ENCODE measurements at regions not wholly inside any gene's neighbourhood (a gene's known extent, or its start where the extent isn't known, plus 50 kb on each side); places are given as distances from the start of the nearest gene placed in this dataset.
"Not testable (repeated sequence)": the region's sequence is repeated elsewhere in the genome, so short reads cannot be mapped to it uniquely, and the experiment has no call there.

- no peaks in the 10 kb centered on the region for H3K27me3 ChIP-seq (ENCODE audit: low read depth, low read length)
These were observed 239.4 kb downstream of the KCNJ2 start for GRCh38 chr17:70408768-70409167.

DNA sequence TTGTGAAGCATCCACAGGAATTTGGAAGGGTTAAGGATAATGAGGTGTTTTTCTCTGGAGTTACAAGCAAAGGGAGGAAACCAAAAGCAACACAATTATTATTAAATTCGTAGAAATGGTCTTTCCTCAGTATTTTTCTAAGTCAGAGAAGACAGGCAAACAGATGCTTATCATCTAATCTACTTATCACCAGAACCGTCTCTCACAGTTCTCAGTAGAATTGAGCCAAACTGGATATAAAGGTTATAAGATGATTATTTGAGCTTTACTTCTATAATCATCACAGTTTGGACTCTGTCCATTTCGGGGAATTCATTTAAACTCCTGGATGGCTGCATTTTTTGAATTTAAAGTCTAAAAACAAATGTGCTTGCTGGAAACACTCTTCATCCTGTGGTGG is 245.0 kb downstream of the KCNJ2 start:
- H3K4me1 ChIP-seq (ENCODE audit: control insufficient read depth in 1 of 2, insufficient read depth in 2 of 2, low read length in 2 of 2), result no peaks in the 10 kb centered on the region
- H3K4me3 ChIP-seq (ENCODE audit: low read depth in 1 of 2, low read length in 2 of 2), result no peak overlapping the region
- H3K36me3 ChIP-seq (ENCODE audit: control insufficient read depth in 1 of 2, insufficient read depth in 2 of 2, low read length in 2 of 2), result no peaks in the 10 kb centered on the region
- no peak overlapping the region for H3K27ac ChIP-seq (ENCODE audit: low read length)
- no peaks in the 10 kb centered on the region for H3K27me3 ChIP-seq (ENCODE audit: low read depth, low read length)
- no peaks in the 10 kb centered on the region for H3K9me3 ChIP-seq (ENCODE audit: control insufficient read depth in 1 of 2, low read length in 2 of 2)

More at GRCh38 chr17:70408768-70409167, 239.4 kb downstream of the KCNJ2 start:
- Histone ChIP-seq H3K4me3 (ENCODE audit: low read depth in 1 of 2, low read length in 2 of 2) (no peak overlapping the region), H3K9me3 (ENCODE audit: control insufficient read depth in 1 of 2, low read length in 2 of 2) (no peaks in the 10 kb centered on the region), H3K27ac (ENCODE audit: low read length) (no peak overlapping the region), H3K36me3 (ENCODE audit: control insufficient read depth in 1 of 2, insufficient read depth in 2 of 2, low read length in 2 of 2) (no peaks in the 10 kb centered on the region), H3K4me1 (ENCODE audit: control insufficient read depth in 1 of 2, insufficient read depth in 2 of 2, low read length in 2 of 2) (no peaks in the 10 kb centered on the region)

DNA sequence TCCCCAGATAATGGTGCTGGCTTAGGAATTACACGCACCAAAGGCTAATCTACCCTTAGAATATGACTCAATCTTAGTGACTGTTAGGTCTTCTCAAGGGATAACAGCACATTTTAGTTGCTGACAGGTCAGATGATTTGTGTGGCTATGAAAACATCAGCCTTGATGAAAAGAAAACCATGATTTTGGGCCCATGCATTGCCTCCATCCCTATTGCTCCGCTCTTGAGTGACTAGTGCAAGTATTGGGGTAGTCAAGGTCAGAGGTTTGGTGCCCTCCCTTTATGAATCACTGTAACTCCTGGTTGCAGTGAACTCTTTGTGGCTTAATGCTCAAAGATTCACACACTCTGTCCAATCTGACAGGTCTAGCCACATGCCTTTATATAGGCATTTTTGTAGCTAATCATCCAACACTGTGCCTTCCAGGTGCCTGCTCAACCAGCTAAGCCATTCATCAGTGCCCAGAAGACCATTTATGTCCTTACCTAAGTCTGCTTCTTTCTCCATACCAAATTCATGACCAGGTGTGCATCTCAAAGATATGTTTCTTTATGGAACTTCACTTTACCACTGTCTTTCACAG is 251.6 kb downstream of the KCNJ2 start:
- H3K27ac ChIP-seq (ENCODE audit: low read length), result no peak overlapping the region
- H3K27me3 ChIP-seq (ENCODE audit: low read depth, low read length), result no peaks in the 10 kb centered on the region
- H3K36me3 ChIP-seq (ENCODE audit: control insufficient read depth in 1 of 2, insufficient read depth in 2 of 2, low read length in 2 of 2), result no peaks in the 10 kb centered on the region
- H3K4me1 ChIP-seq (ENCODE audit: control insufficient read depth in 1 of 2, insufficient read depth in 2 of 2, low read length in 2 of 2), result no peaks in the 10 kb centered on the region
- H3K4me3 ChIP-seq (ENCODE audit: low read depth in 1 of 2, low read length in 2 of 2), result no peak overlapping the region
- H3K9me3 ChIP-seq (ENCODE audit: control insufficient read depth in 1 of 2, low read length in 2 of 2), result no peaks in the 10 kb centered on the region

DNA sequence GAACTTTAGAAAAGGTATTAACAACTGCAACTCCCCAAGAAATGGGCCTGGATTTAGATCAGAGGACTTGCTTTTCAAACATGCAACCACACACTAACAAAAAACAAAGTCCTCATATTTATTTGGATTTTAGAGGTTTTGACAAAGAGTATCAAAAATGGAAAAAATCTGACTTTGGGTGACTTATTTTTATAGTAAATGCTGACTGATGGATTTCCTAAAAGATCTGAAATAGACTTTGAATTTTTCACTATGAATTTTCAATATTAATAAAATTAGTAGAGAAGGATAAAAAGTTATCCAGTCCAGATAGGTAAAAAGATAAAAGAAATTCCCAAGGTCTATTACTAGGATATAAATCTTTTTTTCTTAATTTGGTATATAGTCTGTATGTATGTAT is 253.5 kb downstream of the KCNJ2 start:
- Histone ChIP-seq H3K27ac (ENCODE audit: low read length) (no peak overlapping the region), H3K27me3 (ENCODE audit: low read depth, low read length) (no peaks in the 10 kb centered on the region), H3K4me1 (ENCODE audit: control insufficient read depth in 1 of 2, insufficient read depth in 2 of 2, low read length in 2 of 2) (no peaks in the 10 kb centered on the region), H3K9me3 (ENCODE audit: control insufficient read depth in 1 of 2, low read length in 2 of 2) (no peaks in the 10 kb centered on the region), H3K4me3 (ENCODE audit: low read depth in 1 of 2, low read length in 2 of 2) (no peak overlapping the region), H3K36me3 (ENCODE audit: control insufficient read depth in 1 of 2, insufficient read depth in 2 of 2, low read length in 2 of 2) (no peaks in the 10 kb centered on the region)

DNA sequence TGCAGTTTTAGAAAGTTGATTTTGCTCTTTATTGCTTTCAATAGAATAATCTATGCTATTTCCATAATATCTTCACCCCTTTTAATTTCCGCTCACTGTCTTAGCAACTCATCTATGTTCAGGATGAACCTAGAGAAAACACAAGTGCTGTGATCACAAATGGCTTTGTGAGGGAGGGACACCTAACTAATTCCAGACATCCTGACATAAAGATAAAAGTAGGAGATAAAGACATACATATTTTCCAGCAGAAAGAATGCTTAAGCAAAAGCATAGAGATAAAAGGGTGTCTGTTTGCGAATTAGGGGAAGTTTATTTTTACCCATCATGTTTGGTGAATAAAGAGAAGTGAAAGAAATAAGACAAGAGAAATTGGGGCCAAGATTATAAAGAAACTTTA is 254.2 kb downstream of the KCNJ2 start:
- Histone ChIP-seq H3K9me3 (ENCODE audit: control insufficient read depth in 1 of 2, low read length in 2 of 2) (no peaks in the 10 kb centered on the region), H3K36me3 (ENCODE audit: control insufficient read depth in 1 of 2, insufficient read depth in 2 of 2, low read length in 2 of 2) (no peaks in the 10 kb centered on the region), H3K27ac (ENCODE audit: low read length) (no peak overlapping the region), H3K4me1 (ENCODE audit: control insufficient read depth in 1 of 2, insufficient read depth in 2 of 2, low read length in 2 of 2) (no peaks in the 10 kb centered on the region), H3K27me3 (ENCODE audit: low read depth, low read length) (no peaks in the 10 kb centered on the region), H3K4me3 (ENCODE audit: low read depth in 1 of 2, low read length in 2 of 2) (no peak overlapping the region)

- H3K27ac ChIP-seq (ENCODE audit: low read length), result no peak overlapping the region
- H3K36me3 ChIP-seq (ENCODE audit: control insufficient read depth in 1 of 2, insufficient read depth in 2 of 2, low read length in 2 of 2), result no peaks in the 10 kb centered on the region
- H3K4me1 ChIP-seq (ENCODE audit: control insufficient read depth in 1 of 2, insufficient read depth in 2 of 2, low read length in 2 of 2), result no peaks in the 10 kb centered on the region
- no peaks in the 10 kb centered on the region for H3K9me3 ChIP-seq (ENCODE audit: control insufficient read depth in 1 of 2, low read length in 2 of 2)
- H3K4me3 ChIP-seq (ENCODE audit: low read depth in 1 of 2, low read length in 2 of 2), result no peak overlapping the region
- H3K27me3 ChIP-seq (ENCODE audit: low read depth, low read length), result no peaks in the 10 kb centered on the region
These were observed 257.4 kb downstream of the KCNJ2 start for GRCh38 chr17:70426752-70427151.

DNA sequence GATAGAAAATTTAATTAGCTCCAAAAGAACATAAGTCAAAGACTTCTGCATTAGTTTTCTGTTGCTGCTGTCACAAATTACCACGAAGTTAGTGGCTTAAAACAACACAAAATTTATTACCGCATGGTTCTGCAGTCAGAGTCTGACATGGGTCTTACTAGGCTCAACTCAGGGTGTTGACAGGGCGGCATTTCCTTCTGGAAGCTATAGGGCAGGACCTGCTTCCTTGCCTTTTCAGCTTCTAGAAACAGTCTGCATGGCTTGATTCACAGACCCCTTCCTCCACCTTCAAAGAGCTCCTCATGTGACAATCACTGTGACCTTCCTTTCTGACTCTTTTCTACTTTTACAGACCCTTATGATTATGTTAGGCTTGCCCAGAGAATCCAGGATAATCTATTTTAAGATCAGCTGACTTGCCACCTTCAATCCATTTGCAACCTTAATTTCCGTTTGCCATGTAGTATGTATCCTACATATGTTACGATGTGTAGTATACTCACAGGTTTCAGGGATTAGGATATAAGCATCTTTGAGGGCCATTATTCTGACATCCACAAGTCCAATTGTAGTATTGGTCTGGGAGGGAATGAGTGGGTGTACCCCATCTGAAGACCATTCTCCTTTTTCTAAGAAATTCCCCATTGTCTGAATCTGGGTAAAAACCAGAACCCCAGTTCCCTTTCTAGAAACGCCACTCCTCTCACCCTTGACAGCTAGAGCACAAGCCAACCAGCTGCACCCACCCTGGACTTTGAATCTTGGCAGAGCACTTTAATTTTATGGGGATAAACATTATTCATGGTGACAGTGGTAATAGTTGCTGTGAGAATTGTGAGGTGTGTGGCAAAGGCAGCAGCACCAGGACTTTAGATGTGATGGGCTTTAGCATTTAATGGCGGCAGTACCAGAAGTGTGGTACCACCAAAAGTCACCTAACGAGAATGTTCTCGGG is 265.5 kb downstream of the KCNJ2 start:
- Histone ChIP-seq H3K36me3 (ENCODE audit: control insufficient read depth in 1 of 2, insufficient read depth in 2 of 2, low read length in 2 of 2) (no peaks in the 10 kb centered on the region), H3K27me3 (ENCODE audit: low read depth, low read length) (no peaks in the 10 kb centered on the region), H3K4me3 (ENCODE audit: low read depth in 1 of 2, low read length in 2 of 2) (no peak overlapping the region), H3K9me3 (ENCODE audit: control insufficient read depth in 1 of 2, low read length in 2 of 2) (no peaks in the 10 kb centered on the region), H3K4me1 (ENCODE audit: control insufficient read depth in 1 of 2, insufficient read depth in 2 of 2, low read length in 2 of 2) (no peaks in the 10 kb centered on the region), H3K27ac (ENCODE audit: low read length) (no peak overlapping the region)

GRCh38 chr17:70437656-70438055 is 268.3 kb downstream of the KCNJ2 start:
- H3K36me3 ChIP-seq (ENCODE audit: control insufficient read depth in 1 of 2, insufficient read depth in 2 of 2, low read length in 2 of 2), result no peaks in the 10 kb centered on the region
- no peak overlapping the region for H3K27ac ChIP-seq (ENCODE audit: low read length)
- H3K4me1 ChIP-seq (ENCODE audit: control insufficient read depth in 1 of 2, insufficient read depth in 2 of 2, low read length in 2 of 2), result no peaks in the 10 kb centered on the region
- H3K27me3 ChIP-seq (ENCODE audit: low read depth, low read length), result no peaks in the 10 kb centered on the region
- H3K4me3 ChIP-seq (ENCODE audit: low read depth in 1 of 2, low read length in 2 of 2), result no peak overlapping the region
- no peaks in the 10 kb centered on the region for H3K9me3 ChIP-seq (ENCODE audit: control insufficient read depth in 1 of 2, low read length in 2 of 2)

DNA sequence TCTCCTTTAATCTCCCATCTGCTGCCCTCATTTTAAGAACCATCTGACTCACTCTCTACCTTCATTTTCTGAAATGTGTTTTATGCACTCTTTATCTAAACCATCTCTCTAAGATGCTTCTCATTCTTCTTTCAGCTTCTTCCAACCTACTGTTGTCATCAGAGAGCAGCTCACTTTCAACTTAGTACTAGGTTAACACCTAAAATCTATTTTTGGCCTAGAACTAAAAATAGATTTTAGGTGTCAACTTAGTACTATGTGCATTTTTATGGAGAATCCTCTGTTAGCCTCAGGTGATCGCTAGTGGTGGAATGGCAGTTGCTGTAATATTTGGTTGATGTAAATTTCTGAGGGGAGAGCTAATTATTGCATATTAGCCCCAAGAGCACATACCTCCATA is 277.1 kb downstream of the KCNJ2 start:
- H3K4me3 ChIP-seq (ENCODE audit: low read depth in 1 of 2, low read length in 2 of 2), result no peak overlapping the region
- peaks cover 0 to 4% of the 10 kb centered on the region in 2 donors for H3K9me3 ChIP-seq (ENCODE audit: control insufficient read depth in 1 of 2, low read length in 2 of 2)
- H3K27me3 ChIP-seq (ENCODE audit: low read depth, low read length), result no peaks in the 10 kb centered on the region
- no peaks in the 10 kb centered on the region for H3K4me1 ChIP-seq (ENCODE audit: control insufficient read depth in 1 of 2, insufficient read depth in 2 of 2, low read length in 2 of 2)
- H3K36me3 ChIP-seq (ENCODE audit: control insufficient read depth in 1 of 2, insufficient read depth in 2 of 2, low read length in 2 of 2), result no peaks in the 10 kb centered on the region
- H3K27ac ChIP-seq (ENCODE audit: low read length), result no peak overlapping the region

DNA sequence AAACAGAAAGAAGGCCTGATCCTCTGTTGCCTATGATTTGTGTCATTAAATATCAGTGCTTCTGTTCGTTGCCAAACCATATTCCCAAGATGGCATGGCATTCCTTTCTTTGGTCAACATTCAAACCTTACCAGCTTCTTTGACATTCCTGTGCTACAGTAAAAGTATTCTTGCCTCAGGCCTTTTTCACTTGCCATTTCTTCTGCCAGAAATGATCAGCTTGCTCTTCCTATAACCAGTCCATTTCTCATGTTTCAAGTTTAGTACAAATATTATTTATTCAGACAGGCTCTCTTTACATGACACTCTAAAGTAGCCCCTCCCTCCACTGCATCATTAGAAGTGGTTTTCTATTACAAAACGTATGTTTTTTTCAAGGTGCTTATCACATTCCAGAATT is 278.3 kb downstream of the KCNJ2 start:
- Histone ChIP-seq H3K4me1 (ENCODE audit: control insufficient read depth in 1 of 2, insufficient read depth in 2 of 2, low read length in 2 of 2) (no peaks in the 10 kb centered on the region), H3K9me3 (ENCODE audit: control insufficient read depth in 1 of 2, low read length in 2 of 2) (peaks cover 0 to 4% of the 10 kb centered on the region in 2 donors), H3K4me3 (ENCODE audit: low read depth in 1 of 2, low read length in 2 of 2) (no peak overlapping the region), H3K27me3 (ENCODE audit: low read depth, low read length) (no peaks in the 10 kb centered on the region), H3K27ac (ENCODE audit: low read length) (no peak overlapping the region), H3K36me3 (ENCODE audit: control insufficient read depth in 1 of 2, insufficient read depth in 2 of 2, low read length in 2 of 2) (no peaks in the 10 kb centered on the region)

- H3K4me1 ChIP-seq (ENCODE audit: control insufficient read depth in 1 of 2, insufficient read depth in 2 of 2, low read length in 2 of 2); H3K27ac ChIP-seq (ENCODE audit: low read length); H3K27me3 ChIP-seq (ENCODE audit: low read depth, low read length); H3K9me3 ChIP-seq (ENCODE audit: control insufficient read depth in 1 of 2, low read length in 2 of 2); H3K36me3 ChIP-seq (ENCODE audit: control insufficient read depth in 1 of 2, insufficient read depth in 2 of 2, low read length in 2 of 2); H3K4me3 ChIP-seq (ENCODE audit: low read depth in 1 of 2, low read length in 2 of 2): not testable (repeated sequence)
These were observed 283.7 kb downstream of the KCNJ2 start for GRCh38 chr17:70453075-70453474.
